ENCODE measurements at regions not wholly inside any gene's neighbourhood (a gene's known extent, or its start where the extent isn't known, plus 50 kb on each side); places are given as distances from the start of the nearest gene placed in this dataset.
A peak's percentile ranks its signal among the peaks of the same experiment; 100 is the strongest.

- no peak for TF ChIP-seq TAF1 (IDR thresholded peaks at IDR 0.05; ENCODE audit: borderline replicate concordance, low read depth, low read length)
- TF ChIP-seq CTCF (IDR thresholded peaks at IDR 0.05): peak; percentile 88
- TF ChIP-seq RXRA (IDR thresholded peaks at IDR 0.05; ENCODE audit: borderline replicate concordance, low read depth): no peak
Measured at GRCh38 chr20:11676630-11677287, 240.9 kb upstream of the BTBD3 start.
